ENCODE measurements at regions not wholly inside any gene's neighbourhood (a gene's known extent, or its start where the extent isn't known, plus 50 kb on each side); places are given as distances from the start of the nearest gene placed in this dataset.

GRCh38 chr1:38120552-38121230, 74.1 kb upstream of the POU3F1 start:
- no peak for TF ChIP-seq ZNF274 (IDR thresholded peaks at IDR 0.05; ENCODE audit: low read depth, low read length)
- TF ChIP-seq YY1 (IDR thresholded peaks at IDR 0.05; ENCODE audit: insufficient read depth, insufficient read length) = no peak
